Smooth muscle cell (in vitro differentiated cells): ENCODE measurements at regions not wholly inside any gene's neighbourhood (a gene's known extent, or its start where the extent isn't known, plus 50 kb on each side); places are given as distances from the start of the nearest gene placed in this dataset.

Experiments used
- DNase-seq: peaks from one replicate; lab custom pipeline; 2025; ENCODE audit not compliant: unreplicated experiment; lab: John Stamatoyannopoulos, UW
- H2AFZ ChIP-seq: fragments of 200-600 bp; sonication (generic); 2 replicates; pipeline ENCODE4 v1.6.0; 2016; ENCODE audit warnings: antibody characterized with exemption, low read depth, mild to moderate bottlenecking
- H3F3A ChIP-seq: fragments of 200-600 bp; sonication (generic); 2 replicates; pipeline ENCODE4 v1.6.0; 2017; ENCODE audit warnings: antibody characterized with exemption, low read depth
- H3K27ac ChIP-seq: fragments of 200-600 bp; sonication (generic); 2 replicates; pipeline ENCODE4 v1.5.1; 2016; ENCODE audit warnings: low read depth, mild to moderate bottlenecking
- H3K27me3 ChIP-seq: fragments of 200-600 bp; sonication (generic); 2 replicates; pipeline ENCODE4 v1.6.1; 2016; ENCODE audit warnings: low read depth, mild to moderate bottlenecking
- H3K36me3 ChIP-seq: fragments of 200-600 bp; sonication (generic); 2 replicates; pipeline ENCODE4 v1.5.1; 2016; ENCODE audit warnings: low read depth
- H3K4me1 ChIP-seq: fragments of 200-600 bp; sonication (generic); 2 replicates; pipeline ENCODE4 v1.5.1; 2016; ENCODE audit warnings: low read depth
- H3K4me2 ChIP-seq: fragments of 200-600 bp; sonication (generic); 2 replicates; pipeline ENCODE4 v1.6.0; 2016; ENCODE audit warnings: mild to moderate bottlenecking
- H3K4me3 ChIP-seq: fragments of 200-600 bp; sonication (generic); 2 replicates; pipeline ENCODE4 v1.5.1; 2016; ENCODE audit warnings: mild to moderate bottlenecking
- H3K79me2 ChIP-seq: fragments of 200-600 bp; sonication (generic); 2 replicates; pipeline ENCODE4 v1.6.0; 2016; ENCODE audit warnings: low read depth, mild to moderate bottlenecking
- H3K9ac ChIP-seq: fragments of 200-600 bp; sonication (generic); 2 replicates; pipeline ENCODE4 v1.6.0; 2016; ENCODE audit warnings: low read depth
- H3K9me3 ChIP-seq: fragments of 200-600 bp; sonication (generic); replicated peaks from 2 replicates; pipeline ENCODE4 v1.5.1; 2016; ENCODE audit warnings: low read depth
- H4K20me1 ChIP-seq: fragments of 200-600 bp; sonication (generic); 2 replicates; pipeline ENCODE4 v1.6.0; 2016; ENCODE audit warnings: low read depth
- CTCF ChIP-seq: fragments of 200-600 bp; sonication (generic); IDR thresholded peaks from 2 replicates; pipeline ENCODE4 v1.5.1; 2017; ENCODE audit warnings: borderline replicate concordance, mild to moderate bottlenecking, antibody characterized with exemption; ENCODE audit not compliant: insufficient read depth, poor library complexity, severe bottlenecking
- WGBS: methylation state at CpG from one replicate; pipeline ENCODE4 v1.1.7; 2016; ENCODE audit warnings: low lambda C conversion rate; 5-methylcytosine and 5-hydroxymethylcytosine counted together

- no peak overlapping the region for H2AFZ ChIP-seq
- no peaks in the 10 kb centered on the region for H3K79me2 ChIP-seq
- H3K9ac ChIP-seq: no peak overlapping the region
- no peak overlapping the region for H3K4me3 ChIP-seq
- no peaks in the 10 kb centered on the region for H3K36me3 ChIP-seq
- H4K20me1 ChIP-seq: no peaks in the 10 kb centered on the region
- 87% methylated on average over 1 of the region's 1 CpG for WGBS
- H3K4me1 ChIP-seq: no peaks in the 10 kb centered on the region
- no peak for DNase-seq
- H3F3A ChIP-seq: no peaks in the 10 kb centered on the region
- H3K4me2 ChIP-seq: no peak overlapping the region
- H3K27ac ChIP-seq: no peak overlapping the region
- TF ChIP-seq CTCF: no peak
- H3K27me3 ChIP-seq: no peaks in the 10 kb centered on the region
- H3K9me3 ChIP-seq: no peaks in the 10 kb centered on the region
These were observed 132.0 kb upstream of the NRSN1 start for GRCh38 chr6:23994013-23994412.

GRCh38 chr6:24004062-24004461 lies 122.0 kb upstream of the NRSN1 start:
- Histone ChIP-seq H2AFZ (peak overlapping the region; percentile 12), H3K9me3 (no peaks in the 10 kb centered on the region), H3K36me3 (no peaks in the 10 kb centered on the region), H3K27me3 (no peaks in the 10 kb centered on the region), H3K4me2 (peak overlapping the region; percentile 59), H3K4me3 (no peak overlapping the region), H4K20me1 (no peaks in the 10 kb centered on the region), H3F3A (no peaks in the 10 kb centered on the region), H3K4me1 (peaks cover 14% of the 10 kb centered on the region), H3K27ac (peak overlapping the region; percentile 58), H3K9ac (no peak overlapping the region), H3K79me2 (no peaks in the 10 kb centered on the region)
- WGBS: 27% methylated on average over 3 of the region's 3 CpGs
- no peak for TF ChIP-seq CTCF
- DNase-seq: no peak

GRCh38 chr6:24004659-24005058 lies 121.4 kb upstream of the NRSN1 start:
- WGBS: 35% methylated on average over 1 of the region's 1 CpG
- Histone ChIP-seq H3K27me3 (no peaks in the 10 kb centered on the region), H3K9me3 (no peaks in the 10 kb centered on the region), H3K4me1 (peaks cover 19% of the 10 kb centered on the region), H3F3A (no peaks in the 10 kb centered on the region), H4K20me1 (no peaks in the 10 kb centered on the region), H3K4me3 (no peak overlapping the region), H3K79me2 (no peaks in the 10 kb centered on the region), H2AFZ (no peak overlapping the region), H3K4me2 (peak overlapping the region; percentile 59), H3K9ac (no peak overlapping the region), H3K36me3 (no peaks in the 10 kb centered on the region), H3K27ac (peak overlapping the region; percentile 58)
- no peak for TF ChIP-seq CTCF
- DNase-seq: no peak

- H3K4me2 ChIP-seq: no peak overlapping the region
- H3K79me2 ChIP-seq: no peaks in the 10 kb centered on the region
- no peak overlapping the region for H3K27ac ChIP-seq
- DNase-seq: no peak
- no peak overlapping the region for H2AFZ ChIP-seq
- H3K9ac ChIP-seq: no peak overlapping the region
- H4K20me1 ChIP-seq: no peaks in the 10 kb centered on the region
- H3K9me3 ChIP-seq: no peaks in the 10 kb centered on the region
- no peaks in the 10 kb centered on the region for H3K27me3 ChIP-seq
- no peaks in the 10 kb centered on the region for H3F3A ChIP-seq
- no peak for TF ChIP-seq CTCF
- no peaks in the 10 kb centered on the region for H3K36me3 ChIP-seq
- peaks cover 22% of the 10 kb centered on the region for H3K4me1 ChIP-seq
- H3K4me3 ChIP-seq: no peak overlapping the region
These were observed 119.8 kb upstream of the NRSN1 start for GRCh38 chr6:24006254-24006653.
